NB4 (cell line): ENCODE measurements at regions not wholly inside any gene's neighbourhood (a gene's known extent, or its start where the extent isn't known, plus 50 kb on each side); places are given as distances from the start of the nearest gene placed in this dataset.

Experiments used
- CTCF ChIP-seq: IDR thresholded peaks from one replicate; pipeline ENCODE4 v1.5.1; 2012; ENCODE audit warnings: low read depth, low read length
- MAX ChIP-seq: IDR thresholded peaks from 2 replicates; pipeline ENCODE4 v1.6.1; 2011; ENCODE audit warnings: low read depth, low read length
- POLR2A ChIP-seq: IDR thresholded peaks from 2 replicates; pipeline ENCODE4 v1.6.1; 2011; ENCODE audit warnings: mild to moderate bottlenecking; ENCODE audit not compliant: insufficient read length; ENCODE audit errors: extremely low read depth

DNA sequence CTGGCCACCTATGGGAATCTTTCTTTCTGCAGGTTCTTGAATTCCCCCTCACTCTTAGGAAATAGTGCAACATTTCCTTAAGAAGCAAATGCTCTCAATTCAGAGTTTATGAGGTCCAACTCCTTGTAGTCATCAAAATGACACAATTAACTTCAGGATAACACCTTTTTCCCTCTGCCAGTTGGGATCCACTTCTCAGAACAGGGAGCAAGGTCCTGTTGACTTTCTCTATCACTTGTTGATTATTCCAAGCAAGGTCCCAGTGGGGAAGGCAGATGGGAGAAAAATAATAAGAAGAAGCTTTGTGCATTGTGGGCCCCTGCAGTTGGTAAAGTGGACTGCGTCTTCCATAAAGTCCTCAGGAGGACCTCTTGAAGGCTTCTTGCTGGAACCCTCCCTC is 315.6 kb upstream of the NPSR1 start:
- TF ChIP-seq CTCF = no peak
- TF ChIP-seq MAX = no peak
- TF ChIP-seq POLR2A = no peak
